Renal pelvis (tissue), 1 donor: ENCODE measurements at regions not wholly inside any gene's neighbourhood (a gene's known extent, or its start where the extent isn't known, plus 50 kb on each side); places are given as distances from the start of the nearest gene placed in this dataset.
A peak's percentile ranks its signal among the peaks of the same experiment; 100 is the strongest.

Experiments
- DNase-seq: peaks from one replicate; pipeline ENCODE4 v3.0.0-alpha.2; 2013

DNA sequence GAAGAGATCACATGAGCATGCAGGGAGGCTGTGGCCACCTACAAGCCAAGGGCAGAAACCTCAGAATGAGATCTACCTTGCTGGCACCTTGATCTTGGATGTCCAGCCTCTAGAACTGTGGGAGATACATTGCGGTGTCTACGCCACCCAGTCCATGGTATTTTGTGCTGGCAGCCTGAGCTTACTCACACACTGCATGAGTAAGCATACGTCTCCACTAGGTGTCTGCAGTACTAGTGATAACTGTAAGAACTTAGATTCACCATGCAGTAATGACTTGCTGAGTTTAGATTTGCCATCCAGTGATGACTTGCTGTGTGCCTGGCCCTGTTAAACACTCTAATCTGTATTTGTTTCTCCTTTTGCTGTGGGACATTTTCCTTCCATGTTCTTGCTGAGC lies 417.7 kb downstream of the GADD45G start:
- no peak for DNase-seq

DNA sequence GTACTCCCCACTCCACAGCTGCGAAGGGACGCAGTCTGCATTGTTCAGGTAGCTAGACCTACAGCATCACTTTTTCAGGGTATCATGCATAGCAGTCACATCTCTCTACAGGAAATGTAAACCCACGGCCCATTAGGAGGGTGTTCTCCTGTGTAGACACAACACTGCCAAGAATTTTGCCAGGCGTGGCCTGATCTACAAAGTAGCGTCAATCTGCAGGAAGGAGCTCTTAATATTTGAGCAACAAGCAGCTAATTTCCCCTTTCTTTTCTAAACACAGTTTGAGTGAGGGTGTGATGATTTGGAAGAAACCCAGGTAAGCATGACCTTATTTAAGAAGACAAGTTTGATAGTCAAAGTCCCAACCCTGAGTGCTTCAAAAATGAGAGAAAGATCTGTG lies 419.0 kb downstream of the GADD45G start:
- no peak for DNase-seq

DNA sequence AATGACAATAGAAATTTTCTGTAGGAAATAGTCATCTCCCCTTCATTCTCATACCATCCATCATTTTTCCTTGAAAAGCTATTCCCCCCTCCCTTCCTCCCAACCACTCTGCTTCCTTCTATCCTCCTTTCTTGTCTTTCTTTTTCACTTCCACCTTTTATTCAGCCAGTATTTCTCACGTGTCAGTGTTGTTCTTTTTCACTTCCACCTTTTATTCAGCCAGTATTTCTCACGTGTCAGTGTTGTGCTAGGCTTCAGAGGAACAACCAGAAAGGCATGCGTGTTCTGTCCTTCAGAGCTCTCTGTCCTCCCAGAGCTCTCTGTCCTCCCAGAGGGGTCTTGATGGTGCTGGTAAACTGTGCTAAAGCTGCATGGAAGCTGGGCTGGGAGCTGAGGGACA lies 419.6 kb downstream of the GADD45G start:
- no peak for DNase-seq

GRCh38 chr9:90024823-90025222 lies 420.0 kb downstream of the GADD45G start:
- DNase-seq: no peak

DNA sequence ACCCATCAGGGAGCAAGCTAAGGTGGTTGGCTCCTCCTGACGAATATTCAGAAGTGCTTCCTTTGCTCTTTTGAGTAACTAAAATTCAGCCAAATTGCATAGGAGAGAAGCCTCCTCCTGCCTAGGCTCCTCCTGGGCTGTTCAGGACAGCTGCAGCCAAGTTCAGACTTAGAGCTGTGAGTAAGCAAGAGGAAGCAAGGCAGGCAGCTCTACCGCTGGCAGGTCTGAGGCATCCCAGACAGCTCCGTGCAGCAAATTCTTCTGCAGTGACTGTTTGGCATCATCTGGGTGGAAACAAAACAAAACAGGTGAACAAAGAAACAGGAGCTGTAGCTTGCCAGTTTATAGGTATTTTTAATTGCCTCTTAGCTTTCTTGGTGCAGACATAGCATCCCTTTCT lies 421.0 kb downstream of the GADD45G start:
- no peak for DNase-seq

GRCh38 chr9:90027296-90027790 lies 422.5 kb downstream of the GADD45G start:
- DNase-seq: no peak

GRCh38 chr9:90029386-90029785 lies 424.6 kb downstream of the GADD45G start:
- DNase-seq: no peak

- no peak for DNase-seq
Measured at GRCh38 chr9:90029996-90030395, 425.2 kb downstream of the GADD45G start.

GRCh38 chr9:90032296-90033027 lies 427.6 kb downstream of the GADD45G start:
- no peak for DNase-seq

- no peak for DNase-seq
Measured at GRCh38 chr9:90033028-90033650, 428.3 kb downstream of the GADD45G start.

- no peak for DNase-seq
Measured at GRCh38 chr9:90034071-90034470, 429.3 kb downstream of the GADD45G start.

GRCh38 chr9:90035471-90035870 lies 430.7 kb downstream of the GADD45G start:
- no peak for DNase-seq

DNA sequence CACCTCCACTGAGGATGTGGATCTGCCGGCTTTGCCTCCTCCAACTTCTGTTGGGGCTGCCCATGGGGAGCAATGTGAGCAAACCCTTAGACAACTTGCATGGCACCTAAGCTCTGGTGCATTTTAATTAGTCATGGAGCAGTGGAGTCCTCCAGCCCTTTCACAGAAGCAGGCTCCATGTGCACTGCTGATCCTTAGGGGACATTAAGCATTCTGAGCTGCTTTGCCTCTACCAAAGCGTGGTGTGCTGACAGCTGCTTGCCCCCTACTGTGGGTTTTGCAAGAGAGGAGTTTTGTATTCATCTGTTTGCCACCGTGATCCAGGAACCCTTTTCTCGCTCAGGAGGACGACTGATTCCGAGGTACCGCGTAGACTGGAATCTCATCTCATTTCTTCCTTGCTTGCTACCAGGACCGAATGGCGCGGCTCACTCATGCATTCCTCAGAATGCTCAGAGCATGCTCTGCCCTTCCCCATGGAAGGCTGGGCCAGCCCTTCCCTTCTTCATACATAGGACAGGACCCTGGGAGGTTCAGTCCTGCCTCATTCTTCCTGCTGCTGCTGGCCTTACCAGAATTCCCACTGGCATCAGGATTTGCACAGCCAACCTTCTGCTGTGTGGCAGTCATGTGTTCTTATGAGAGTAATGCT lies 432.5 kb downstream of the GADD45G start:
- DNase-seq: no peak

- peak; percentile 76 for DNase-seq
Measured at GRCh38 chr9:90038763-90039162, 434.0 kb downstream of the GADD45G start.

GRCh38 chr9:90044263-90044662 lies 439.5 kb downstream of the GADD45G start:
- DNase-seq: no peak

GRCh38 chr9:90044710-90045151 lies 439.9 kb downstream of the GADD45G start:
- no peak for DNase-seq

GRCh38 chr9:90046317-90046861 lies 441.6 kb downstream of the GADD45G start:
- DNase-seq: no peak

GRCh38 chr9:90047828-90048227 lies 443.0 kb downstream of the GADD45G start:
- no peak for DNase-seq

DNA sequence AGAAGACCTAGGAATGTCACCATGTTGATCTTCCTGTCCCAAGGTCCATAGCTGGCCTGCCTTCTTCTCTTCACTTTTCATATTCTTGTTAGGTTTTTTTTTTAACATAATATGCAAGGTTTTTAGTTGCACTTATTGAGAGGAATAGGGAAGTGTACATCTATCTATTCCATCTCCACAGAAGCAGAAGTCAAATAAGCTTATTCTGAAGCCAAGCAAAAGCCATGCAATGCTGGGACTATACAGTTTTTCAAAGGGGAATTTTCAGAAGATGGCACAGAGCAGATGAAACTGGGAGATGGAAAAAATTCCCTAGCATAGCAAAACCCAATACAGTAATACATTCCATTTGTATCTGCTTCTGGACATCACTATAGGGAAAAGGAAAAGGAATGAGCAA lies 447.6 kb downstream of the GADD45G start:
- DNase-seq: no peak

GRCh38 chr9:90053027-90053426 lies 448.2 kb downstream of the GADD45G start:
- no peak for DNase-seq

- no peak for DNase-seq
Measured at GRCh38 chr9:90054810-90055209, 450.0 kb downstream of the GADD45G start.

- no peak for DNase-seq
Measured at GRCh38 chr9:90055226-90055625, 450.4 kb downstream of the GADD45G start.

- no peak for DNase-seq
Measured at GRCh38 chr9:90057361-90057760, 452.5 kb downstream of the GADD45G start.
